Fibroblast of lung (primary cell): ENCODE measurements at regions not wholly inside any gene's neighbourhood (a gene's known extent, or its start where the extent isn't known, plus 50 kb on each side); places are given as distances from the start of the nearest gene placed in this dataset.

ENCODE experiments used
- DNase-seq, 2 donors: peaks; one replicate each; pipeline versions ENCODE4 v3.0.0 to v3.0.0-alpha.2; 2010; ENCODE audit warnings: low read depth in 2 of 2
- H2AFZ ChIP-seq: 2 replicates; pipeline ENCODE4 v1.5.1; 2012; ENCODE audit warnings: low read length, control low read depth, inconsistent platforms
- H3K27ac ChIP-seq: 2 replicates; pipeline ENCODE4 v1.5.1; 2011; ENCODE audit warnings: low read length, control low read depth; ENCODE audit not compliant: insufficient read depth
- H3K27me3 ChIP-seq: 2 replicates; pipeline ENCODE4 v1.5.1; 2011; ENCODE audit warnings: mild to moderate bottlenecking, low read length; ENCODE audit not compliant: control insufficient read depth, insufficient read depth
- H3K36me3 ChIP-seq: 2 replicates; pipeline ENCODE4 v1.5.1; 2011; ENCODE audit warnings: low read length; ENCODE audit not compliant: control insufficient read depth, insufficient read depth
- H3K4me1 ChIP-seq: 2 replicates; pipeline ENCODE4 v1.5.1; 2011; ENCODE audit warnings: low read length; ENCODE audit not compliant: control insufficient read depth, insufficient read depth; ENCODE audit errors: extremely low read depth
- H3K4me2 ChIP-seq: 2 replicates; pipeline ENCODE4 v1.5.1; 2011; ENCODE audit warnings: low read length, control low read depth; ENCODE audit not compliant: insufficient read depth; ENCODE audit errors: extremely low read depth
- H3K4me3 ChIP-seq, 4 experiments: fragments of 200-600 bp in 1 of 4; sonication (generic) in 1 of 4; replicated peaks in 1 of 4; 2 replicates each; pipeline ENCODE4 v1.5.1; 2011 to 2016; ENCODE audit warnings: low read length in 4 of 4, low read depth in 3 of 4, mild to moderate bottlenecking in 3 of 4, control low read depth in 2 of 4, inconsistent platforms in 1 of 4, mixed read lengths in 1 of 4; ENCODE audit not compliant: insufficient read depth in 1 of 4; ENCODE audit errors: control extremely low read depth in 1 of 4
- H3K79me2 ChIP-seq: 2 replicates; pipeline ENCODE4 v1.5.1; 2012; ENCODE audit warnings: mild to moderate bottlenecking, low read length, inconsistent platforms; ENCODE audit not compliant: control insufficient read depth, insufficient read depth
- H3K9ac ChIP-seq: 2 replicates; pipeline ENCODE4 v1.5.1; 2011; ENCODE audit warnings: mild to moderate bottlenecking, low read length, control low read depth; ENCODE audit not compliant: insufficient read depth
- H3K9me3 ChIP-seq: 2 replicates; pipeline ENCODE4 v1.5.1; 2012; ENCODE audit warnings: low read depth, low read length; ENCODE audit not compliant: control insufficient read depth, insufficient read depth
- H4K20me1 ChIP-seq: 2 replicates; pipeline ENCODE4 v1.5.1; 2011; ENCODE audit warnings: low read length; ENCODE audit not compliant: control insufficient read depth, insufficient read depth; ENCODE audit errors: extremely low read depth
- CTCF ChIP-seq, 2 donors: IDR thresholded peaks in 1 of 2; conservative IDR thresholded peaks in 1 of 2; 1 replicate in 1 of 2; 2 replicates in 1 of 2; pipeline ENCODE4 v1.5.1; 2011 to 2012; ENCODE audit warnings: low read length in 2 of 2, control low read depth in 1 of 2, inconsistent platforms in 1 of 2, low read depth in 1 of 2, mild to moderate bottlenecking in 1 of 2
- EZH2 ChIP-seq: IDR thresholded peaks from 2 replicates; pipeline ENCODE4 v1.5.1; 2012; ENCODE audit warnings: low read length, control low read depth, mild to moderate bottlenecking; ENCODE audit errors: missing control alignments

- Histone ChIP-seq H3K79me2 (no peaks in the 10 kb centered on the region), H3K4me3 (no peak overlapping the region), H3K9me3 (no peaks in the 10 kb centered on the region), H3K27ac (no peak overlapping the region), H3K4me2 (no peak overlapping the region), H4K20me1 (no peaks in the 10 kb centered on the region), H3K9ac (no peak overlapping the region), H3K36me3 (no peaks in the 10 kb centered on the region), H3K4me1 (peaks cover 33% of the 10 kb centered on the region), H2AFZ (no peak overlapping the region), H3K27me3 (no peaks in the 10 kb centered on the region)
- no peak for DNase-seq
- no peak for TF ChIP-seq CTCF (conservative IDR thresholded peaks at IDR 0.05 in 1 of 2, IDR thresholded peaks at IDR 0.05 in 1 of 2; ENCODE audit: low read depth in 1 of 2, low read length in 2 of 2)
- no peak for TF ChIP-seq EZH2
These were observed 146.5 kb downstream of the COPS8 start for GRCh38 chr2:237232166-237232565.

- no peak overlapping the region for H3K27ac ChIP-seq
- no peak for DNase-seq
- peaks cover 20% of the 10 kb centered on the region for H3K4me1 ChIP-seq
These were observed 148.6 kb downstream of the COPS8 start for GRCh38 chr2:237234268-237234667.

GRCh38 chr2:237235383-237236095, 149.8 kb downstream of the COPS8 start:
- peak overlapping the region; percentile 69 for H3K4me2 ChIP-seq
- peak; percentile 97 for DNase-seq
- peak overlapping the region; percentile 54 for H3K27ac ChIP-seq
- TF ChIP-seq CTCF (conservative IDR thresholded peaks at IDR 0.05 in 1 of 2, IDR thresholded peaks at IDR 0.05 in 1 of 2; ENCODE audit: low read depth in 1 of 2, low read length in 2 of 2) (no peak), EZH2 (no peak)
- H4K20me1 ChIP-seq, result no peaks in the 10 kb centered on the region
- H3K27me3 ChIP-seq, result no peaks in the 10 kb centered on the region
- H3K9ac ChIP-seq, result no peak overlapping the region
- no peaks in the 10 kb centered on the region for H3K36me3 ChIP-seq
- no peaks in the 10 kb centered on the region for H3K79me2 ChIP-seq
- H3K4me1 ChIP-seq, result peaks cover 18% of the 10 kb centered on the region
- H2AFZ ChIP-seq, result no peak overlapping the region
- H3K9me3 ChIP-seq, result no peaks in the 10 kb centered on the region
- peak overlapping the region in 1 of 4 experiments; percentile 11 for H3K4me3 ChIP-seq

More at GRCh38 chr2:237234268-237234667, 148.6 kb downstream of the COPS8 start:
- H3K36me3 ChIP-seq, result no peaks in the 10 kb centered on the region
- TF ChIP-seq CTCF (conservative IDR thresholded peaks at IDR 0.05 in 1 of 2, IDR thresholded peaks at IDR 0.05 in 1 of 2; ENCODE audit: low read depth in 1 of 2, low read length in 2 of 2), result no peak
- no peak for TF ChIP-seq EZH2
- H3K27me3 ChIP-seq, result no peaks in the 10 kb centered on the region
- H2AFZ ChIP-seq, result no peak overlapping the region
- H3K4me3 ChIP-seq, result no peak overlapping the region
- no peaks in the 10 kb centered on the region for H3K9me3 ChIP-seq
- no peaks in the 10 kb centered on the region for H3K79me2 ChIP-seq
- no peak overlapping the region for H3K9ac ChIP-seq
- H3K4me2 ChIP-seq, result no peak overlapping the region
- H4K20me1 ChIP-seq, result no peaks in the 10 kb centered on the region
